Islet of Langerhans (tissue), 1 donor: ENCODE measurements at regions not wholly inside any gene's neighbourhood (a gene's known extent, or its start where the extent isn't known, plus 50 kb on each side); places are given as distances from the start of the nearest gene placed in this dataset.
A peak's percentile ranks its signal among the peaks of the same experiment; 100 is the strongest.
"Not testable (repeated sequence)": the region's sequence is repeated elsewhere in the genome, so short reads cannot be mapped to it uniquely, and the experiment has no call there.

Source experiments
- FAIRE-seq: peaks from one replicate; lab custom pipeline; 2011; peaks lifted over from hg19 to GRCh38; lab: Jason Lieb, UNC

- FAIRE-seq, result no peak
Measured at GRCh38 chr4:188437535-188437934, 298.3 kb downstream of the TRIML1 start.

- FAIRE-seq, result peak; percentile 79
Measured at GRCh38 chr4:188438391-188438824, 299.2 kb downstream of the TRIML1 start.

GRCh38 chr4:188439641-188440311 is 300.5 kb downstream of the TRIML1 start:
- FAIRE-seq, result no peak

- FAIRE-seq, result no peak
Measured at GRCh38 chr4:188444500-188444899, 305.3 kb downstream of the TRIML1 start.

GRCh38 chr4:188448996-188449395 is 309.8 kb downstream of the TRIML1 start:
- not testable (repeated sequence) for FAIRE-seq

- no peak for FAIRE-seq
Measured at GRCh38 chr4:188450571-188450970, 311.3 kb downstream of the TRIML1 start.

GRCh38 chr4:188452097-188452496 is 312.9 kb downstream of the TRIML1 start:
- FAIRE-seq, result no peak

- FAIRE-seq, result no peak
Measured at GRCh38 chr4:188454575-188454974, 315.3 kb downstream of the TRIML1 start.

GRCh38 chr4:188455062-188455752 is 316.0 kb downstream of the TRIML1 start:
- no peak for FAIRE-seq

- FAIRE-seq, result no peak
Measured at GRCh38 chr4:188459381-188459780, 320.1 kb downstream of the TRIML1 start.

GRCh38 chr4:188463909-188464308 is 324.7 kb downstream of the TRIML1 start:
- no peak for FAIRE-seq

- peak; percentile 43 for FAIRE-seq
Measured at GRCh38 chr4:188466001-188466400, 326.8 kb downstream of the TRIML1 start.

GRCh38 chr4:188484256-188484655 is 345.0 kb downstream of the TRIML1 start:
- no peak for FAIRE-seq

GRCh38 chr4:188485906-188486305 is 346.7 kb downstream of the TRIML1 start:
- no peak for FAIRE-seq

- FAIRE-seq, result no peak
Measured at GRCh38 chr4:188492886-188493285, 353.6 kb downstream of the TRIML1 start.

GRCh38 chr4:188495169-188495568 is 355.9 kb downstream of the TRIML1 start:
- no peak for FAIRE-seq

GRCh38 chr4:188511431-188511830 is 372.2 kb downstream of the TRIML1 start:
- FAIRE-seq, result no peak

GRCh38 chr4:188532751-188533150 is 393.5 kb downstream of the TRIML1 start:
- FAIRE-seq, result no peak

- no peak for FAIRE-seq
Measured at GRCh38 chr4:188534297-188534696, 395.1 kb downstream of the TRIML1 start.

- no peak for FAIRE-seq
Measured at GRCh38 chr4:188534917-188535316, 395.7 kb downstream of the TRIML1 start.

- FAIRE-seq, result no peak
Measured at GRCh38 chr4:188536826-188537225, 397.6 kb downstream of the TRIML1 start.

GRCh38 chr4:188550296-188550695 is 411.1 kb downstream of the TRIML1 start:
- no peak for FAIRE-seq

- no peak for FAIRE-seq
Measured at GRCh38 chr4:188551156-188551555, 411.9 kb downstream of the TRIML1 start.

- no peak for FAIRE-seq
Measured at GRCh38 chr4:188552741-188553275, 413.6 kb downstream of the TRIML1 start.
